ENCODE measurements at regions not wholly inside any gene's neighbourhood (a gene's known extent, or its start where the extent isn't known, plus 50 kb on each side); places are given as distances from the start of the nearest gene placed in this dataset.
A peak's percentile ranks its signal among the peaks of the same experiment; 100 is the strongest.

GRCh38 chr2:20150110-20150706 is 74.7 kb downstream of the SDC1 start:
- Mint-ChIP-seq H3K9me3 (no peaks in the 10 kb centered on the region), H3K27ac (no peak overlapping the region), H3K36me3 (no peaks in the 10 kb centered on the region), H3K27me3 (ENCODE audit: low read depth) (no peaks in the 10 kb centered on the region), H3K4me3 (no peak overlapping the region), H3K4me1 (peaks cover 52% of the 10 kb centered on the region)
- ChIA-PET POLR2A (no interaction called here), CTCF (no interaction called here)
- DNase-seq (ENCODE audit: low spot score) (no peak), ATAC-seq (no peak)
- no peak for TF ChIP-seq FOXJ3 (CRISPR knock-in tag; IDR thresholded peaks at IDR 0.05; ENCODE audit: borderline replicate concordance)
- TF ChIP-seq ESRRA (CRISPR knock-in tag; IDR thresholded peaks at IDR 0.05; ENCODE audit: borderline replicate concordance) = no peak

- H3K4me1 Mint-ChIP-seq = peaks cover 52% of the 10 kb centered on the region
- ATAC-seq = no peak
- no peak for TF ChIP-seq ZNF219 (CRISPR knock-in tag; IDR thresholded peaks at IDR 0.05; ENCODE audit: borderline replicate concordance)
- no peak for TF ChIP-seq E2F5 (CRISPR knock-in tag; IDR thresholded peaks at IDR 0.05)
- TF ChIP-seq ZNF425 (CRISPR knock-in tag; conservative IDR thresholded peaks at IDR 0.05) = no peak
- TF ChIP-seq NR1H2 (CRISPR knock-in tag; IDR thresholded peaks at IDR 0.05) = no peak
- TF ChIP-seq ZBTB43 (CRISPR knock-in tag; IDR thresholded peaks at IDR 0.05) = no peak
- CTCF ChIA-PET = interaction anchor here (1.1 kb wide), 1 partner anchor 194 kb away, joined by 3 read pairs; no protein-coding TSS in a partner anchor
- H3K27ac Mint-ChIP-seq = peak overlapping the region; percentile 75; the same call in 1 of the 2 replicates
- no peak overlapping the region for H3K4me3 Mint-ChIP-seq
- H3K36me3 Mint-ChIP-seq = no peaks in the 10 kb centered on the region
- no peaks in the 10 kb centered on the region for H3K9me3 Mint-ChIP-seq
- no peaks in the 10 kb centered on the region for H3K27me3 Mint-ChIP-seq (ENCODE audit: low read depth)
- POLR2A ChIA-PET = no interaction called here
- no peak for DNase-seq (ENCODE audit: low spot score)
Measured at GRCh38 chr2:20149703-20150030, 75.3 kb downstream of the SDC1 start.

GRCh38 chr2:20148923-20149702 is 75.8 kb downstream of the SDC1 start:
- no peak overlapping the region for H3K4me3 Mint-ChIP-seq
- H3K27ac Mint-ChIP-seq = peak overlapping the region; percentile 75
- ChIA-PET POLR2A (no interaction called here), CTCF (interaction anchor here (0.7 to 1.4 kb wide), 6 partner anchors 13 to 193 kb away, joined by 3 to 6 read pairs (median 3); partner anchors contain the start of gene SDC1)
- TF ChIP-seq GTF2I (CRISPR knock-in tag; conservative IDR thresholded peaks at IDR 0.05) (no peak), USF2 (CRISPR knock-in tag; IDR thresholded peaks at IDR 0.05) (peak; percentile 87), MLX (CRISPR knock-in tag; IDR thresholded peaks at IDR 0.05) (no peak), NR3C1 (CRISPR knock-in tag; conservative IDR thresholded peaks at IDR 0.05; ENCODE audit: low read depth) (no peak), FOXJ3 (CRISPR knock-in tag; IDR thresholded peaks at IDR 0.05; ENCODE audit: borderline replicate concordance) (no peak), ELF4 (CRISPR knock-in tag; IDR thresholded peaks at IDR 0.05; ENCODE audit: low read depth) (no peak), ESRRA (CRISPR knock-in tag; IDR thresholded peaks at IDR 0.05; ENCODE audit: borderline replicate concordance) (no peak), NR2C2 (CRISPR knock-in tag; IDR thresholded peaks at IDR 0.05) (no peak), USF1 (CRISPR knock-in tag; IDR thresholded peaks at IDR 0.05) (peak; percentile 84), SMAD3 (CRISPR knock-in tag; IDR thresholded peaks at IDR 0.05; ENCODE audit: borderline replicate concordance) (no peak), ATF6 (CRISPR knock-in tag; IDR thresholded peaks at IDR 0.05) (no peak), NR1H2 (CRISPR knock-in tag; IDR thresholded peaks at IDR 0.05) (no peak), ZNF121 (CRISPR knock-in tag; IDR thresholded peaks at IDR 0.05) (no peak), SP1 (CRISPR knock-in tag; conservative IDR thresholded peaks at IDR 0.05) (no peak), ZNF219 (CRISPR knock-in tag; IDR thresholded peaks at IDR 0.05; ENCODE audit: borderline replicate concordance) (no peak), ATF3 (CRISPR knock-in tag; conservative IDR thresholded peaks at IDR 0.05) (no peak)
- peak; percentile 43 for ATAC-seq
- H3K27me3 Mint-ChIP-seq (ENCODE audit: low read depth) = no peaks in the 10 kb centered on the region
- peaks cover 52% of the 10 kb centered on the region for H3K4me1 Mint-ChIP-seq
- no peak for DNase-seq (ENCODE audit: low spot score)
- no peaks in the 10 kb centered on the region for H3K36me3 Mint-ChIP-seq
- no peaks in the 10 kb centered on the region for H3K9me3 Mint-ChIP-seq
